ENCODE measurements at regions not wholly inside any gene's neighbourhood (a gene's known extent, or its start where the extent isn't known, plus 50 kb on each side); places are given as distances from the start of the nearest gene placed in this dataset.
"Not testable (repeated sequence)": the region's sequence is repeated elsewhere in the genome, so short reads cannot be mapped to it uniquely, and the experiment has no call there.

DNA sequence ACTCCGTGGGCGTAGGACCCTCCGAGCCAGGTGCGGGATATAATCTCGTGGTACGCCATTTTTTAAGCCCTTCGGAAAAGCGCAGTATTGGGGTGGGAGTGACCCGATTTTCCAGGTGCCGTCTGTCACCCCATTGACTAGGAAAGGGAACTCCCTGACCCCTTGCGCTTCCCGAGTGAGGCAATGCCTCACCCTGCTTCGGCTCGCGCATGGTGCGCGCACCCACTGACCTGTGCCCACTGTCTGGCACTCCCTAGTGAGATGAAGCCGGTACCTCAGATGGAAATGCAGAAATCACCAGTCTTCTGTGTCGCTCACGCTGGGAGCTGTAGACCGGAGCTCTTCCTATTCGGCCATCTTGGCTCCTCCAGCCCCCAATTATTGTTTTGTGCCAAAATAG, 459.7 kb upstream of the UBE2E2 start:
- TF ChIP-seq, protein P1, sequence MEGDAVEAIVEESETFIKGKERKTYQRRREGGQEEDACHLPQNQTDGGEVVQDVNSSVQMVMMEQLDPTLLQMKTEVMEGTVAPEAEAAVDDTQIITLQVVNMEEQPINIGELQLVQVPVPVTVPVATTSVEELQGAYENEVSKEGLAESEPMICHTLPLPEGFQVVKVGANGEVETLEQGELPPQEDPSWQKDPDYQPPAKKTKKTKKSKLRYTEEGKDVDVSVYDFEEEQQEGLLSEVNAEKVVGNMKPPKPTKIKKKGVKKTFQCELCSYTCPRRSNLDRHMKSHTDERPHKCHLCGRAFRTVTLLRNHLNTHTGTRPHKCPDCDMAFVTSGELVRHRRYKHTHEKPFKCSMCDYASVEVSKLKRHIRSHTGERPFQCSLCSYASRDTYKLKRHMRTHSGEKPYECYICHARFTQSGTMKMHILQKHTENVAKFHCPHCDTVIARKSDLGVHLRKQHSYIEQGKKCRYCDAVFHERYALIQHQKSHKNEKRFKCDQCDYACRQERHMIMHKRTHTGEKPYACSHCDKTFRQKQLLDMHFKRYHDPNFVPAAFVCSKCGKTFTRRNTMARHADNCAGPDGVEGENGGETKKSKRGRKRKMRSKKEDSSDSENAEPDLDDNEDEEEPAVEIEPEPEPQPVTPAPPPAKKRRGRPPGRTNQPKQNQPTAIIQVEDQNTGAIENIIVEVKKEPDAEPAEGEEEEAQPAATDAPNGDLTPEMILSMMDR (conservative IDR thresholded peaks at IDR 0.05; ENCODE audit: low read depth, low read length) = not testable (repeated sequence)
- TF ChIP-seq EZH2 (IDR thresholded peaks at IDR 0.05; ENCODE audit: low read length, unreplicated experiment) = not testable (repeated sequence)
